HG03159 (cell line): ENCODE measurements at regions not wholly inside any gene's neighbourhood (a gene's known extent, or its start where the extent isn't known, plus 50 kb on each side); places are given as distances from the start of the nearest gene placed in this dataset.

Source experiments
- ATAC-seq: cut with Tn5 transposase; IDR thresholded peaks from one replicate; pipeline ENCODE4 v1.9.1; 2021; ENCODE audit warnings: mild to moderate bottlenecking, moderate library complexity; ENCODE audit not compliant: unreplicated experiment

DNA sequence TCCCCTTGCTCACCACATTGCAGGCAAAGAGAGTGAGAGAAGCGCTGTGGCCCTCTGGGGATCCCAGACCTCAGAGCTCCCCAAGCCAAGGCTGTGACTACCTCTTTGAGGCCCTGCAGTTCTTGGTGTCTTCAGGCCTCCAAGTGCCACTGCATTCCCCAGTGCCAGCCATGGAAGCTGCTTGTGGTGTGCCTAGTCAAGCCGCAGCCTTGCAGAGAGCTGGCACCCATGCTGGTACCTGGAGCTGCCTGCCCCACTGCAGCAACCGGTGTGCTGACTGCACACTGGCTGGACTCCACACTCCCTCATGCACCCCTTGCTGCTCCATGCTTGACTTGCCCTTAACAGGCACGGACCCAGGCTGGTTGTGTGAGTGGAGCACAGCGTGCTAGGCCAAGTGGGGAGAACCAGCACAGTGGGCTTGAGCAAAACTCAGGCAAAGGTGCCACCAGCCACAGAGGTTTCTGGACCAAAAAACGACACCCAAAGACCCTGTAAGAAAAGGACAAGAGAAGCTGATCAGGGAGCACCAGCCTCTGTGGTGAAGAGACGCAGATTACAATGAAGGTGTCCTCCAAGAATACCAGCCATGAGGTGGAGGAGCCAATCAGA, 113.5 kb upstream of the TMEM18 start:
- no peak for ATAC-seq

DNA sequence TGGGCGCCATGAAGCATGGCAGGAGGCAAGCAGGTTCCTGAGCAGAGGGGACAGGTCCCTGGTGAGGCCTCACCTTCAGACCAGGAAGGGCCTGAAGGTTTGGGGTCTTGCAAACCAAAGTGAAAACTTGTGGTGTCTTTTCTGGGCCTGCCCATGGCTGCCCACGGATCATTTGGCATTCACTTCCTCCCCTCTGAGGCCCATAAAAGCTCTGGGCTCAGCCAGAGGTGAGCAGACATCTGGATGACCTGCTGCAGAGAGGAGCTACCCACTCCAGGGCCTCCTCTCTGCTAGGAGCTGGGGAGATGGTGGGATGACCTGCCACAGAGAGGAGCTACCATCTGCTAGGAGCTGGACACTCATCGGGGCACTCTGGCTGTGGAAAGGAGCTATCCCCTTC, 112.9 kb upstream of the TMEM18 start:
- no peak for ATAC-seq

DNA sequence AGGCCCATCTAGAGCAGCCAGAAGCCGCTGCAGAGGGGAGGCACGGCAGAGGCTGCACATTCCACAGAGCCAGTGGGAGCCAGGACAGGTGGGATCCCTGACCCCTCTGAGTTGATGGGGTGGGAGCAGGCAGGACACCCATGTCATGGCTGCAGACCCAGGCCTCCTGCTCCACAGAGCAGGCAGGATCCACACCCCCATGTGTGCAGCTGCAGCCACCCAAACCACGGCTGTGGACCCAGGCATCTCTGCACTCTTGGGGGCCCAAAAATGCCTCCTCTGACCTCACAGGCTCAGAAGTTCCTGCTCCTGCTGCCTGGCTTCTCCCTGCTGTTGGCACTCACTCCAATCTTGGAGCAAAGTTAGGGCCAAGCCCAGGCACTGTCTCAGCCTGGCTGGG, 112.3 kb upstream of the TMEM18 start:
- no peak for ATAC-seq

DNA sequence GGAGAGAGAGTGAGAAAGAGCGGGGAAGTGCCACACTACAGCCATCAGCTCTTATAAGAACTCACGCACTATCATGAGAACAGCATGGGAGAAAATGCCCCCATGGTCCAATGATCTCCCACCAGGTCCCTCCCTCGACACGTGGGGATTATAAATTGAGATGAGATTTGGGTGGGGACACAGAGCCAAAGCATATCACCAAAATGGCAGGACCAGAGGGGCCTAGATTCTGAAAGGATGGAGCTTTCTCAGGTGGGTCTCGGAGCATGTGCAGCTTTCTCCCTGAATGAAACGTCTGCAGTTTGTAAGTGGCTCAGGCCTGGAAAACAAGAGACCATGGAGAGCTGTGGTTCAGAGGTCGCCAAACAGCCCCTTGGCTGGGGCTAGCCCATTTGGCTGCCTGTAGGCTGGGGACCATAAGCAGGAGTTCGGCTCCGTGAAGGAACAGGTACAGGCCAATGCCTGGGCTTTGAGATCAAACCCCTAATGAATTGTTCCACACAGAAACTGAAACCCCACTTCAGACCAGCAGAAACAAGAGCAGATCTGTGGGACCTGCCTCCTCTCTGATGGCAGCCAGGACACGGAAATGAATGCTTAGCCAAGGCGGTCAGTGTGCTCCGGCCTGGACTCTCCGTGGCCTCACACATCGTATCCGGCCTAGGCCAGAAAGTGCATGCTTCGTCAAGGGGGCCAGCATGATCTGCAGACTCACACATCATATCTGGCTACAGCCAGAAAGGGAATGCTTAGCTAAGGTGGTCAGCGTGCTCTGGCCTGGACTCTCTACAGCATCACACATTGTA, 111.2 kb upstream of the TMEM18 start:
- ATAC-seq = no peak

DNA sequence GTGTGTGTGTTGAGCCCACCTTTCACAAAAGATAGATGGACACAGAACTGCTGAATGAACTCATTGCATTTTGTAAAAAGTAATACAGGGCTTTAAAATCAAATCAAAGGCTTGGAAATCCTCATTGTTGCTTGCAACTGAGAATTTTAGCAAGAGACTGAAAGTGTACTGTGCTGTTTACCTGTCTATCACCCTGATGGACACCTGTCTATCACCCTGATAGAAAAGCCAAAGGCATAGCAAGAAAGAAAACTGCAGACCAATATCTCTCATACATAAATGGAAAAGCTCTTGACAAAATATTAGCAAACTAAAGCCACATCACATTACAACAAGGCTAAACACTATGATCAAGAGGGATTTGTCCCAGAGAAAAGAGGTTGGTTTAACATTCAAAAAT, 107.5 kb upstream of the TMEM18 start:
- ATAC-seq = no peak

DNA sequence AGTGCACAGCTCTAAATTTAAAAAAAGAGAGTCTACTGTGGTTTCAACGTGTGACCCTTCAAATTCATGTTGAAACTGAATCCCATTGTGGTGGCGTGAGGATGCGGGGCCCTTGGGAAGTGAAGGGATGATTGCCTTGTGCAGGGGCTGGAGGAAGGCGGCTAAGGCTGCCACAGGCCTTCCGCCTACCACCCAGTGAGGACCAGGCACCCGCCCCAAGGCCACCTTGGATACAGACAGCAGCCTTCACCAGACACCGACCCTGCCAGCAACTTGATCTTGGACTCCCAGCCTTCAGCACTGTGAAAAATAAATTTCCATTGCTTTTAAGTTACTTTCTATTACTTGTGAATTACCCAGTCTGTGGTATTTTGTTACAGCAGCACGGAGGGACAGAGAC, 103.4 kb upstream of the TMEM18 start:
- ATAC-seq = no peak

DNA sequence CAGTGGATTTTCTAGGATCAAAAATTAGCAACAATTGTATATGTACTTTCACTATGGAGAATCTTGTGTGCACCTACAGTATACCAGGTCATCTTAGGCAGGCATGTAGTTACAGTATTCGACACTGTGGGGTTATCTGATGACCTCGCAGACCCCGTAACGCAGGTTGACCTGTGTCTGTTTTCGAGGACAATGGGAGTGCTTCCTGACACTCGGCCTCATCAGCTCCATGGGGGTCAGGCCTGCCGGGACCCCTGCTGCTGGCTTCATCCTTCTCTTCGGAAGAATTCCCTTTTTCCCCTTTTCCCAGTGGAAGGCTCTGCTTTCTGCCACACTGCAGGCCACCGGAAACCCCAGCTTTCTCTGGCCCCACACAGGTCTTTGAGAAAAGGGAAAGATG, 102.8 kb upstream of the TMEM18 start:
- ATAC-seq = no peak

DNA sequence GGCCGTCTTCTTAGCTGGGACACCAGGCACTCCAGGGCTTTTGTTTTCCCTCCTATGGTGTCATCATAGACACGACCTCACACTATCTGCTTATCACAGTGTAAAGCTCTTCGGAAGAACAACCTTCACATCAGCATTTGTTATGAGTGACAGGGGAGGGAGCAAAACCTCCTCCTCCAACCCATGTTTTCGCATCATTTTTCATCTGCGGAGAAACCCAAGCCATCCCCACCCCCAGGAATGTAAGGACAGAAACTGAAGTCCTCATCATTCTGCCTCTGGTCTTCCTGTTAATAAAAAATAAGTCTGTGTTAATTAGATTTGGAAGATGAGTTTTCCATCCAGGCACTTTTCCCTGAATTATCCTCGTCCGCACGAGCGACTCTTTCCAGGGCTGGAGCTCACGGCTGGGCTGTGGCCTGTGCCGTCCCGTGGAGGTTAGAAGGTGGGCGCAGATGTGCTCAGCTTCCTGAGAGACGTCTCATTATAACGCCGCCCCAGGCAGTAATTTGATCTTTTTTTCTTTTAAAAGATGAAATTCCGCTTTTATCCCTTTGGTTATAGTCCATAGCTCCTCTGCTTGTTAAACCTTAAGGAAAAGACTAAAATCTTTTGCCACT, 101.6 kb upstream of the TMEM18 start:
- no peak for ATAC-seq

DNA sequence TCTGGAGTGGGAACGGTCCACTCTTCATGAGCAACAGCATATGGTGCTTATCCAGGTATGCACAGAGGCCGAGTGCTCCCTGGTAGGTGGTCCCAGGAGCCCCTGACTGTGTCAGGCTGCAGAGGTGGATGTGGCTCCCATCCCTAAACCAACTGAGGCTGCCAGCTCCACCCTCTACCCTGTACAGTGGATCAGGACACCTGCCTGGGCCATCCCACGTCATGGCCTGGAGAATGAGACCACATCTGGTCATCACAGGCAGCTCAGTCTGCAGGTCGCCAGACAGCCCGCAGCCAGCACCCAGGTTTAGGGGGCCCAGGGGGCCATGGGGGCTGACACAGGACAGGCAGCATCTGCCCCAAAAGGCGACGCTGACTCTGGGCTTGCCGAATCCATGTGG, 100.3 kb upstream of the TMEM18 start:
- no peak for ATAC-seq

DNA sequence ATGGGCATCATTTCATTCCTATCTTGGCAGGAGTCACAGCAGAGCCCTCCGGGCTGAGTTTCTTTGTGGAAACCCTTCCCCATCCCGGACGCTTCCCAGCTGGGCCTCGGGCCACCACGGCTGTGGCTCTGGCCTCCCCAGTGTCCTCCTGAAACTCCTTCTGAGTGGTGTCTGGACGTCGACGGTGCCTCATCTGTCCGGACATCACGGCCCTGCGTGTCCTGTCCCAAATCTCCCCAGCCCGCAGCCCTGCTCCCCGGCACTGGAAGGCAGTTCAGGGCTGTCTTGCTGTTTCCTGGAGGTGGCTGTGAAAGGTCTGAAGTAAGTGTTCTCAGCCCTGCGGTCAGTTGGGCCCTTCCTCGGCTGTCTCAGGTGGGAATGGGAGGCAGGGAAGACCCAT, 99.8 kb upstream of the TMEM18 start:
- ATAC-seq = no peak

DNA sequence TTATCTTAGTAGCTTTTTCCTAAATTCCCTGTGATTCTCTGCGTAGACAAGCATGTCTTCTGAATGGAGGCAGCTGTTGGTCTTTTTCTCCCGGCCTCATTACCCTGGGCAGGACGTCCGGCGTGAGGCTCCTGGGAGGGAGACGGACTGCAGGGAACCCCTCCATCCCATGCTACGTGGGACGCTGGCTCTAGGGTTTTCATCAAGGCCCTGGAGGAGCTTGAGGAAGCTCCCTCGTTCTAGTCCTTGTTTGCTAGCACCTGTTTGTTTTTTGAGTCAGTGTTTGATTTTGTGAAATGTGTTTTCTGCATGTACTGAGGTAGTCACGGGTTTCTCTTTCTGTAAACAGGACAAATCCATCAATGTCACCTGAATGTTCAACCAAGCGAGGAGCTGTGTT, 99.3 kb upstream of the TMEM18 start:
- ATAC-seq = no peak

DNA sequence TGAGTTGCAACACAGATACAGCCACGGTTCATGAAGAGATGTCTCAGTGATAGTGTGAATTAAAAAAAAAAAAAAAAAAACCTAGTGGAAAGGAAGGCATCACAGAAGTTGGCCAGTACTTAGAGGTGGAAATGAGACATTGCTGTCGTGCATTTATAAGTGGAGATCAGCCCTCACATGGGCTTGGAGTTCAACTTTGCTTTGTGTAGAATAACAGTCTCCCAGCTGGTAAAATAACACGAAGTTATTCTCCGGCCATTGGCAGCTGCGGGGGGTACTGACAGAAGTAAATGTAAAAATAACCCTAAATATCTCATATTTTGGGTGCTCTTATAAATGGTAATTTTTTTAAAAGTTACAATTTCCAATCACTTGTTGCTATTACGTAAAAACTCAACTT, 98.8 kb upstream of the TMEM18 start:
- no peak for ATAC-seq

DNA sequence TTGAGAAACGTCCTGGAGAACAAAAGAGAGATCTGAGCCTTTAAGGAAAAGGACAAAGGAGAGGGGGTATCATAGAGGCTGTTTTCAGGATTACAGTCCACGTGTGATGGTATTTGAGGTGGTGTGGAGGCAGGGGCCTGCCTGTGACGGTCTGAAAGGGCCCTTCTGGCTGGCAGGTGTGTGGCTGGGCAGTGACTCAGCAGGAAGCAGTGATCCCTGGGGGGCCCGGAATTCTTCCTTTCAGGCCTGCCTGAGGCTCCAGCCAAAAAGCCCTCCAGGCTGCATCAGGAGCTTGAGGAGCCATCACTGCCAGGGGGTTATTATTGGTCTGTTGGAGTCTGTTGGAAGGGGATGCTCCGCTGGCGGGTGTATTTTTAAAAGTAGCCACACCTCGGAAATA, 97.2 kb upstream of the TMEM18 start:
- ATAC-seq = no peak

DNA sequence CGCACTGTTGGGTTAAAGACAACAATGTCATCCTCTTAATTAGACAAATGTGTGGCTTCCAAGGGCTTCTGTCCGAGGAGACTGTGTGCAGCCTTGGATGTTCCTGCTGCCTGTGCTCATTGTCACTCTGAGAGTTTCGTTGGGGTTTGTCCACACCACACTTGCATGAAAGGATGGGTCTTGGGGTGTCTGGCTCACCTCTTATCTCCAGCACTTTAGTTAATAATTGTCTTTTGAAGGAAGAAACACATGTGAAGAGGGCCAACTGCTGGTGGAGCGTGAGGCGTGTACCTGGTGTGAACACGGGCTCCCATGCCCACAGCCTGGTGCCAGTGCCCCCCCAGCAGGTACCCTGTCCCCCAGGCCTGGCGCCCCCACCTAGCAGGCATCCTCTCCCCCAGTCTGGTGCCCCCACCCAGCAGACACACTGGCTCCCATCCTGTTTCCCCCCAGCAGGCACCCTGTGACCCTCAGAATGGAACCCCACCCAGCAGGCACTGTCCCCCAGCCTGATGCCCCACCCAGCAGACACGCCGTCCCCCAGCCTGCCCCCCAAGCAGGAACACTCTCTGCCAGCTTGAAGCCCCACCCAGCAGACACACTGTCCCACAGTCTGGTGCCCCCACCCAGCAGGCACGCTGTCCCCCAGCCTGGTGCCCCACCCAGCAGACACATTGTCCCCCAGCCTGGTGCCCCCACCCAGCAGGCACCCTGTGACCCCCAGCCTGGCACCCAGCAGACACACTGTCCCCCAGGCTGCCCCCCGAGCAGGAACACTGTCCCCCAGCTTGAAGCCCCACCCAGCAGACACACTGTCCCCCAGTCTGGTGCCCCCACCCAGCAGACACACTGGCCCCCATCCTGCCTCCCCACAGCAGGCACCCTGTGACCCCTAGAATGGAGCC, 96.3 kb upstream of the TMEM18 start:
- ATAC-seq = no peak

DNA sequence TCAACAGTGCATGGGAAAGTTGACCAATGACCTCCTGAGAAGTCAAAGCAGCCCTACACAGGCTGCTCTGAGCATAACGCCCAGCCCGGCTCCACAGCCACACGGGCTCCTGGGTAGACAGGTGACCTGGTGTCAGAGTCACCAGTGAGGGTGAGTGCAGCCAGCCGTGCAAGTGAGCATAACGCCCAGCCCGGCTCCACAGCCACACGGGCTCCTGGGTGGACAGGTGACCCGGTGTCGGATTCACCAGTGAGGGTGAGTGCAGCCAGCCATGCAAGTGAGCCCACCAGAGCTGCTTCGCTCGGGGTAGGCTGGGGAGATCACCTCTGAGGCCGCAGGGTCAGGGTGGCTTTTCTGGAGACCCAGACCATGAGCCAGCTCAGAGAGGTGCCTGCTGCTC, 94.3 kb upstream of the TMEM18 start:
- ATAC-seq = no peak

DNA sequence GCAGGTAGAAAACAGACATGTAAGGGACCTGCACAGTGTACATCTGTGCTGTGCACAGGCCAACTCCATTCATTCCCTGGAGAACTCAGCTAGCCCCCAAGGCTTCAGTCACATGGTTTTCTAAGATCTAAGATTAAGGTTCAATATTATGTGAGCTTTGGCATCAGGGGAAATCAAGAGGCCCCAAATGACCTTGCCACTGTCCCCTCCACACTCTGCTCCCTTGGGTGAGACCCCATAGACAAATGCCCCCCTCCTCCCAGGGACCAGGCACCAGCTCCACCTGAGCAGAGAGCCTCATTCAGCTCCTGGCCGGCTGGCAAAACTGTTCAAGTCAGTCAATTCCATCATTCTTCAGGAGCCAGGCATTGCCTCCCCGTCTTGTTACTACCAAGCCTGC, 93.6 kb upstream of the TMEM18 start:
- ATAC-seq = no peak

DNA sequence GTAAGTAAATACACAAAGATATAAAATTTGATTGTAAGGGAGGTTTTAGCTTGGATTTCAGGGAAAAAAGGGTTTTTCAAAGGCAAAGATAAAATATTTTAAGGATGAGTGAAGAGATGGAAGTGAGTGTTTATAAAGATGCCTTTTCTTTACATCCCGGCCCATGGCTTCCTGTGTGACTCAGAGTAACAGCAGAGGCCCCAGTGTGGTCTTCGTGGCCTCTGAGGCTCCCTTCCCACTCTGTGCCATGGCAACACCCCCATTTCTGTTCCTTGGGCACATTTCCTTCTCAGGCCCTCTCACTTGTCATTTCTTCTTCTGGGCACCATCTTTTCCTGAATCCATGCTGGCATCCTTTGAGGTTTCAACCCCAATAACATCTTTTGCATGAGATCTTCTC, 92.6 kb upstream of the TMEM18 start:
- no peak for ATAC-seq

DNA sequence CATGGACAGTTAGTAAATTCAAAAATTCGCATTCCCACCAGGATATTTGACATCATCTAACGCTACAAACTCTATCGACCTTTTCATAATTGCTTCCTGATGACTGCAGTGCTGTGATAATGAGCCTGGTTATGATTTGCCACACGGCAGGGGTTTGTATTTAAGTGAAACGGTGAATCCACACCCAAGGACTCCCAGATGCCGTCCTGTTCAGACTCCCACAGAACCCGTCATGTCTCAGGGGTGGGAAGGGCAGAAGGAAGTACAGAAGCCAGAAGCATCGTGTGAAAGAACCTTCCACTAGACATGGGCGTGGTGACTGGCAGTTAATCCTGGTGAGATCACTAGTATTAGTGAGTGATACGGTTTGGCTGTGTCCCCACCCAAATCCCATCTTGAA, 91.2 kb upstream of the TMEM18 start:
- ATAC-seq = no peak

DNA sequence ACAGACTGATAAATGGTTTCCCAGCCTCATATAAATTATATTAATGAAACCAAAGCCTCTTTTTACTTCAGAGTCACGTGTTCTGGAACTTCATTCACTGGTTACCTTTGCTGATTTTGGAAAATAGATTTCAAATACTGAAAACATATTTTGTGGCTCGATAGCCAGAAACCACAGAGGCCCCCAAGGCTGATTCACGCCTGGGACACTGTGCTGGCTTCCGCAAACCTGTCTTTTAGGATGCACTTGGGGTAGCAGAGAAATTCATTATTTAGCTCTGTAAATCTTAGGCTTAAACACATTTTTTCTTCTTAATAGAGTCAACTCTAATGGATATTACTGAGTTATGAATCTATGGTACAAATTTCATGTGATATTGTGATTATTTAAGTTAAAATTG, 90.7 kb upstream of the TMEM18 start:
- ATAC-seq = no peak

DNA sequence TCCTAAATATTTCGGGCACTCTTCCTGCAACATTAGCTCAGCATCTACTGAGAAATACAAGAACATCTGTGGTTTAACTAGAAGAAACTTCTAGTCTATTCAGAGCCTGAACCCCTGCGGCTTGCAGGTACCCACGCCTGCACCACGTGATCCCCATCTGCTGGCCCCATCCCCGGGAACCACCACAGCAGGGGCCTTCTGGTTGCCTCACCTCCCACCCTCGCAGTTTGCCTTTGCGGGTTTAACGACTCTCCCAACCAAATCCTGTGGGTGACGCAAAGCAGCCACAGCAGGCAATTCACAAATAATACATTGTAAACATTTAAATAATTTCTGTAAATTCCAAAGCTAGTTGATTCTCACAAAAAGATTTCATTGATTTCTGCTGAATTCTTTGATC, 90.2 kb upstream of the TMEM18 start:
- no peak for ATAC-seq

DNA sequence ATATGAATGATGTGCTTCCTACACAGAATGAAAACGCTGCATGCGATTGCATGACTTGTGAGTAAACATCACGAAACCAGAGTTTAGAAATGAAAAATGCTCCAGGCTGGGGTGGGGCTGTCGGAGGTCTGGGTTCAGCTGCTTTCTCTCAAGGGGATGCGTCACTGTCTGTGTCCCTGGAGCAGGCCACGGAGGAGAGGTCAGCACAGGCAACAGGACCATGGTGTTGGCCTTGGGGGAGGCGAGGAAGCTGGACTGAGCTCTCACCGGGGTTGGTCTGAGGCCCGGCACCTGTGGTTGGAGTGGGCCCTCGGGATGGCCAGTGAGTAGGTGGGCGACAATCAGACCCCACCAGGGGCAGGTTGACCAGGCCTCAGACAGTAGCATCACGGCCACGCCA, 89.0 kb upstream of the TMEM18 start:
- ATAC-seq = no peak
